H1 (cell line): ENCODE measurements at regions not wholly inside any gene's neighbourhood (a gene's known extent, or its start where the extent isn't known, plus 50 kb on each side); places are given as distances from the start of the nearest gene placed in this dataset.

Experiments used
- CTBP2 ChIP-seq: IDR thresholded peaks from 2 replicates; pipeline ENCODE4 v1.7.0; 2011; ENCODE audit warnings: borderline replicate concordance, mild to moderate bottlenecking, moderate library complexity, mixed read lengths, low read length; ENCODE audit not compliant: insufficient read depth, insufficient read length
- TAF7 ChIP-seq: optimal IDR thresholded peaks from 2 replicates; pipeline ENCODE3; 2011; ENCODE audit warnings: low read depth, mild to moderate bottlenecking, inconsistent platforms, low read length, moderate library complexity, borderline replicate concordance
- TF ChIP-seq, protein P1 (sequence below): fragments of 300-600 bp; sonication (generic); IDR thresholded peaks from 2 replicates; pipeline ENCODE4 v1.7.1; 2012; ENCODE audit warnings: low read length, moderate library complexity, mild to moderate bottlenecking, inconsistent platforms; ENCODE audit not compliant: insufficient replicate concordance

DNA sequence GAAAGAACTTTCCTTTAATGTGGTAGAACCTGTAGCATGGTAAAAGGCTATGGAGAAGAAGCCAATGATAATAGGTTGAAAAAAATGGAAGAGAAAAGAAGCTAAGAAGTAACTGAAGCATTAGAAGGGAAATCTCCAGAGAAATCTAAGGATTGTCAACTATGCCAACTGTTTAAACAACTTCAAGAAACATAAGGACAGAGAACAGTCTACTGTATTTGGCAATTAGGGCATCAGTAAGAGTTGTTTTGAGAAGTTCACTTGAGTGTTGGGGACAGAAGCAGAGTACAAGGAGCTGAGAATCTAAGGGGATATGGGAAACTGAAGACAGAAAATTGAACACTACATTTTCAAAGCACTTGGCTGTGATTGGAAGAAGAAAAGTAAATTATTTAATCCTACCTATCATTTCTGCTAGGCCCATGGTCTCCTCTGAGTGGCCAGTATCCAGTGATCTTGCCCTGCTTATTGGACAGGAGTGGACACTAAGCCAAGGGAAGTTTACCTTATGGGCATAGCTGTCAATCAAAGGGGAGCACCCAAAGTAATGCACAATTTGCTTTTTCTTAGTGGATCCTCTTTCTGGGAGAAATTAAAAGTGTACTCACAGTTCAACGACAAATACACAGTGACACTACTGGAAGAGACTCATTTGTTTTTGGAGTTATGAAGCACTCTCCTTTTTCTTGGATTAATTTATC lies 56.4 kb upstream of the CCDC71L start (continued):
- TF ChIP-seq, protein P1, sequence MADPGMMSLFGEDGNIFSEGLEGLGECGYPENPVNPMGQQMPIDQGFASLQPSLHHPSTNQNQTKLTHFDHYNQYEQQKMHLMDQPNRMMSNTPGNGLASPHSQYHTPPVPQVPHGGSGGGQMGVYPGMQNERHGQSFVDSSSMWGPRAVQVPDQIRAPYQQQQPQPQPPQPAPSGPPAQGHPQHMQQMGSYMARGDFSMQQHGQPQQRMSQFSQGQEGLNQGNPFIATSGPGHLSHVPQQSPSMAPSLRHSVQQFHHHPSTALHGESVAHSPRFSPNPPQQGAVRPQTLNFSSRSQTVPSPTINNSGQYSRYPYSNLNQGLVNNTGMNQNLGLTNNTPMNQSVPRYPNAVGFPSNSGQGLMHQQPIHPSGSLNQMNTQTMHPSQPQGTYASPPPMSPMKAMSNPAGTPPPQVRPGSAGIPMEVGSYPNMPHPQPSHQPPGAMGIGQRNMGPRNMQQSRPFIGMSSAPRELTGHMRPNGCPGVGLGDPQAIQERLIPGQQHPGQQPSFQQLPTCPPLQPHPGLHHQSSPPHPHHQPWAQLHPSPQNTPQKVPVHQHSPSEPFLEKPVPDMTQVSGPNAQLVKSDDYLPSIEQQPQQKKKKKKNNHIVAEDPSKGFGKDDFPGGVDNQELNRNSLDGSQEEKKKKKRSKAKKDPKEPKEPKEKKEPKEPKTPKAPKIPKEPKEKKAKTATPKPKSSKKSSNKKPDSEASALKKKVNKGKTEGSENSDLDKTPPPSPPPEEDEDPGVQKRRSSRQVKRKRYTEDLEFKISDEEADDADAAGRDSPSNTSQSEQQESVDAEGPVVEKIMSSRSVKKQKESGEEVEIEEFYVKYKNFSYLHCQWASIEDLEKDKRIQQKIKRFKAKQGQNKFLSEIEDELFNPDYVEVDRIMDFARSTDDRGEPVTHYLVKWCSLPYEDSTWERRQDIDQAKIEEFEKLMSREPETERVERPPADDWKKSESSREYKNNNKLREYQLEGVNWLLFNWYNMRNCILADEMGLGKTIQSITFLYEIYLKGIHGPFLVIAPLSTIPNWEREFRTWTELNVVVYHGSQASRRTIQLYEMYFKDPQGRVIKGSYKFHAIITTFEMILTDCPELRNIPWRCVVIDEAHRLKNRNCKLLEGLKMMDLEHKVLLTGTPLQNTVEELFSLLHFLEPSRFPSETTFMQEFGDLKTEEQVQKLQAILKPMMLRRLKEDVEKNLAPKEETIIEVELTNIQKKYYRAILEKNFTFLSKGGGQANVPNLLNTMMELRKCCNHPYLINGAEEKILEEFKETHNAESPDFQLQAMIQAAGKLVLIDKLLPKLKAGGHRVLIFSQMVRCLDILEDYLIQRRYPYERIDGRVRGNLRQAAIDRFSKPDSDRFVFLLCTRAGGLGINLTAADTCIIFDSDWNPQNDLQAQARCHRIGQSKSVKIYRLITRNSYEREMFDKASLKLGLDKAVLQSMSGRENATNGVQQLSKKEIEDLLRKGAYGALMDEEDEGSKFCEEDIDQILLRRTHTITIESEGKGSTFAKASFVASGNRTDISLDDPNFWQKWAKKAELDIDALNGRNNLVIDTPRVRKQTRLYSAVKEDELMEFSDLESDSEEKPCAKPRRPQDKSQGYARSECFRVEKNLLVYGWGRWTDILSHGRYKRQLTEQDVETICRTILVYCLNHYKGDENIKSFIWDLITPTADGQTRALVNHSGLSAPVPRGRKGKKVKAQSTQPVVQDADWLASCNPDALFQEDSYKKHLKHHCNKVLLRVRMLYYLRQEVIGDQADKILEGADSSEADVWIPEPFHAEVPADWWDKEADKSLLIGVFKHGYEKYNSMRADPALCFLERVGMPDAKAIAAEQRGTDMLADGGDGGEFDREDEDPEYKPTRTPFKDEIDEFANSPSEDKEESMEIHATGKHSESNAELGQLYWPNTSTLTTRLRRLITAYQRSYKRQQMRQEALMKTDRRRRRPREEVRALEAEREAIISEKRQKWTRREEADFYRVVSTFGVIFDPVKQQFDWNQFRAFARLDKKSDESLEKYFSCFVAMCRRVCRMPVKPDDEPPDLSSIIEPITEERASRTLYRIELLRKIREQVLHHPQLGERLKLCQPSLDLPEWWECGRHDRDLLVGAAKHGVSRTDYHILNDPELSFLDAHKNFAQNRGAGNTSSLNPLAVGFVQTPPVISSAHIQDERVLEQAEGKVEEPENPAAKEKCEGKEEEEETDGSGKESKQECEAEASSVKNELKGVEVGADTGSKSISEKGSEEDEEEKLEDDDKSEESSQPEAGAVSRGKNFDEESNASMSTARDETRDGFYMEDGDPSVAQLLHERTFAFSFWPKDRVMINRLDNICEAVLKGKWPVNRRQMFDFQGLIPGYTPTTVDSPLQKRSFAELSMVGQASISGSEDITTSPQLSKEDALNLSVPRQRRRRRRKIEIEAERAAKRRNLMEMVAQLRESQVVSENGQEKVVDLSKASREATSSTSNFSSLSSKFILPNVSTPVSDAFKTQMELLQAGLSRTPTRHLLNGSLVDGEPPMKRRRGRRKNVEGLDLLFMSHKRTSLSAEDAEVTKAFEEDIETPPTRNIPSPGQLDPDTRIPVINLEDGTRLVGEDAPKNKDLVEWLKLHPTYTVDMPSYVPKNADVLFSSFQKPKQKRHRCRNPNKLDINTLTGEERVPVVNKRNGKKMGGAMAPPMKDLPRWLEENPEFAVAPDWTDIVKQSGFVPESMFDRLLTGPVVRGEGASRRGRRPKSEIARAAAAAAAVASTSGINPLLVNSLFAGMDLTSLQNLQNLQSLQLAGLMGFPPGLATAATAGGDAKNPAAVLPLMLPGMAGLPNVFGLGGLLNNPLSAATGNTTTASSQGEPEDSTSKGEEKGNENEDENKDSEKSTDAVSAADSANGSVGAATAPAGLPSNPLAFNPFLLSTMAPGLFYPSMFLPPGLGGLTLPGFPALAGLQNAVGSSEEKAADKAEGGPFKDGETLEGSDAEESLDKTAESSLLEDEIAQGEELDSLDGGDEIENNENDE, result no peak
- TF ChIP-seq CTBP2 (no peak), TAF7 (no peak)
